ENCODE measurements at regions not wholly inside any gene's neighbourhood (a gene's known extent, or its start where the extent isn't known, plus 50 kb on each side); places are given as distances from the start of the nearest gene placed in this dataset.

DNA sequence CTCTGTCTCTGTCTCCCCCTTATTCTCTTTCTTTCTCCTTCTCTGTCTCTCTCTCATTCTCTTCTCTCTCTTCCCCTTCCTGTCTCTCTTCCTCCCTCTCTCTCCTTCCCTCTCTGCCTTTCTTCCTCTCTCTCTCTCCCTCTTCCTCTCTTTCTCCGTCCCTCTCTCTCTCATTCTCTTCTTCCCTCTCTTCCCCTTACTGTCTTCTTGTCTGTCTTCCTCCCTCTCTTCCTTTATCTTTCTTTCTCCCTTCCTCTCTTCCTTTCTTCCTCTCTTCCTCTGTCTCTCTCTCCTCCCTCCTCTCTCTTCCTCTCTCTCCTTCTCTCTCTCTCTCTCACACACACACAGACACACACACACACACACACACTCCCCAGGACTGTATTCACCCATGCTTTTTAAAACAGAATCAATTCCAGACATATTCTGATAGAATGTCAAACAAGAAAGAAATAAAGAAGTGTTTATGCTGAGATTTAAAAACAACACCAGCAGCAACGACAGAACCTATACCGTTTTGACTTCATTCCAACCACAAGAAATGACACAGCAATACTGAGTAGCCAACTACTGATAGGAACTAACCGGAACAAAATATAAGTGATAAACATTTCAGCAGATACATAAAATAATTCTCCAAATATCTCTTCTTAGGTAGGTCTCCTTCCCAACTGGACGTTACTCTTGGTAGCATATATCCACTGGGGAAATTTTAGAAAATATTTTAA lies 296.7 kb downstream of the ASMT start (continued):
- TF ChIP-seq, protein P1, sequence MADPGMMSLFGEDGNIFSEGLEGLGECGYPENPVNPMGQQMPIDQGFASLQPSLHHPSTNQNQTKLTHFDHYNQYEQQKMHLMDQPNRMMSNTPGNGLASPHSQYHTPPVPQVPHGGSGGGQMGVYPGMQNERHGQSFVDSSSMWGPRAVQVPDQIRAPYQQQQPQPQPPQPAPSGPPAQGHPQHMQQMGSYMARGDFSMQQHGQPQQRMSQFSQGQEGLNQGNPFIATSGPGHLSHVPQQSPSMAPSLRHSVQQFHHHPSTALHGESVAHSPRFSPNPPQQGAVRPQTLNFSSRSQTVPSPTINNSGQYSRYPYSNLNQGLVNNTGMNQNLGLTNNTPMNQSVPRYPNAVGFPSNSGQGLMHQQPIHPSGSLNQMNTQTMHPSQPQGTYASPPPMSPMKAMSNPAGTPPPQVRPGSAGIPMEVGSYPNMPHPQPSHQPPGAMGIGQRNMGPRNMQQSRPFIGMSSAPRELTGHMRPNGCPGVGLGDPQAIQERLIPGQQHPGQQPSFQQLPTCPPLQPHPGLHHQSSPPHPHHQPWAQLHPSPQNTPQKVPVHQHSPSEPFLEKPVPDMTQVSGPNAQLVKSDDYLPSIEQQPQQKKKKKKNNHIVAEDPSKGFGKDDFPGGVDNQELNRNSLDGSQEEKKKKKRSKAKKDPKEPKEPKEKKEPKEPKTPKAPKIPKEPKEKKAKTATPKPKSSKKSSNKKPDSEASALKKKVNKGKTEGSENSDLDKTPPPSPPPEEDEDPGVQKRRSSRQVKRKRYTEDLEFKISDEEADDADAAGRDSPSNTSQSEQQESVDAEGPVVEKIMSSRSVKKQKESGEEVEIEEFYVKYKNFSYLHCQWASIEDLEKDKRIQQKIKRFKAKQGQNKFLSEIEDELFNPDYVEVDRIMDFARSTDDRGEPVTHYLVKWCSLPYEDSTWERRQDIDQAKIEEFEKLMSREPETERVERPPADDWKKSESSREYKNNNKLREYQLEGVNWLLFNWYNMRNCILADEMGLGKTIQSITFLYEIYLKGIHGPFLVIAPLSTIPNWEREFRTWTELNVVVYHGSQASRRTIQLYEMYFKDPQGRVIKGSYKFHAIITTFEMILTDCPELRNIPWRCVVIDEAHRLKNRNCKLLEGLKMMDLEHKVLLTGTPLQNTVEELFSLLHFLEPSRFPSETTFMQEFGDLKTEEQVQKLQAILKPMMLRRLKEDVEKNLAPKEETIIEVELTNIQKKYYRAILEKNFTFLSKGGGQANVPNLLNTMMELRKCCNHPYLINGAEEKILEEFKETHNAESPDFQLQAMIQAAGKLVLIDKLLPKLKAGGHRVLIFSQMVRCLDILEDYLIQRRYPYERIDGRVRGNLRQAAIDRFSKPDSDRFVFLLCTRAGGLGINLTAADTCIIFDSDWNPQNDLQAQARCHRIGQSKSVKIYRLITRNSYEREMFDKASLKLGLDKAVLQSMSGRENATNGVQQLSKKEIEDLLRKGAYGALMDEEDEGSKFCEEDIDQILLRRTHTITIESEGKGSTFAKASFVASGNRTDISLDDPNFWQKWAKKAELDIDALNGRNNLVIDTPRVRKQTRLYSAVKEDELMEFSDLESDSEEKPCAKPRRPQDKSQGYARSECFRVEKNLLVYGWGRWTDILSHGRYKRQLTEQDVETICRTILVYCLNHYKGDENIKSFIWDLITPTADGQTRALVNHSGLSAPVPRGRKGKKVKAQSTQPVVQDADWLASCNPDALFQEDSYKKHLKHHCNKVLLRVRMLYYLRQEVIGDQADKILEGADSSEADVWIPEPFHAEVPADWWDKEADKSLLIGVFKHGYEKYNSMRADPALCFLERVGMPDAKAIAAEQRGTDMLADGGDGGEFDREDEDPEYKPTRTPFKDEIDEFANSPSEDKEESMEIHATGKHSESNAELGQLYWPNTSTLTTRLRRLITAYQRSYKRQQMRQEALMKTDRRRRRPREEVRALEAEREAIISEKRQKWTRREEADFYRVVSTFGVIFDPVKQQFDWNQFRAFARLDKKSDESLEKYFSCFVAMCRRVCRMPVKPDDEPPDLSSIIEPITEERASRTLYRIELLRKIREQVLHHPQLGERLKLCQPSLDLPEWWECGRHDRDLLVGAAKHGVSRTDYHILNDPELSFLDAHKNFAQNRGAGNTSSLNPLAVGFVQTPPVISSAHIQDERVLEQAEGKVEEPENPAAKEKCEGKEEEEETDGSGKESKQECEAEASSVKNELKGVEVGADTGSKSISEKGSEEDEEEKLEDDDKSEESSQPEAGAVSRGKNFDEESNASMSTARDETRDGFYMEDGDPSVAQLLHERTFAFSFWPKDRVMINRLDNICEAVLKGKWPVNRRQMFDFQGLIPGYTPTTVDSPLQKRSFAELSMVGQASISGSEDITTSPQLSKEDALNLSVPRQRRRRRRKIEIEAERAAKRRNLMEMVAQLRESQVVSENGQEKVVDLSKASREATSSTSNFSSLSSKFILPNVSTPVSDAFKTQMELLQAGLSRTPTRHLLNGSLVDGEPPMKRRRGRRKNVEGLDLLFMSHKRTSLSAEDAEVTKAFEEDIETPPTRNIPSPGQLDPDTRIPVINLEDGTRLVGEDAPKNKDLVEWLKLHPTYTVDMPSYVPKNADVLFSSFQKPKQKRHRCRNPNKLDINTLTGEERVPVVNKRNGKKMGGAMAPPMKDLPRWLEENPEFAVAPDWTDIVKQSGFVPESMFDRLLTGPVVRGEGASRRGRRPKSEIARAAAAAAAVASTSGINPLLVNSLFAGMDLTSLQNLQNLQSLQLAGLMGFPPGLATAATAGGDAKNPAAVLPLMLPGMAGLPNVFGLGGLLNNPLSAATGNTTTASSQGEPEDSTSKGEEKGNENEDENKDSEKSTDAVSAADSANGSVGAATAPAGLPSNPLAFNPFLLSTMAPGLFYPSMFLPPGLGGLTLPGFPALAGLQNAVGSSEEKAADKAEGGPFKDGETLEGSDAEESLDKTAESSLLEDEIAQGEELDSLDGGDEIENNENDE (IDR thresholded peaks at IDR 0.05; ENCODE audit: insufficient replicate concordance, low read length) = no peak

Data from H1 (cell line).